GM12878 (cell line): ENCODE measurements at regions not wholly inside any gene's neighbourhood (a gene's known extent, or its start where the extent isn't known, plus 50 kb on each side); places are given as distances from the start of the nearest gene placed in this dataset.

Source experiments
- ATAC-seq: fragments of 200-7000 bp; cut with Tn5 transposase; 3 replicates; pipeline ENCODE4 v1.9.1; 2020; ENCODE audit warnings: mild to moderate bottlenecking, moderate library complexity
- BruUV-seq: library from RNA; stranded (reverse); fragments of 400-500 nt; replicated peaks from 2 replicates; lab custom pipeline; 2021; lab: Mats Ljungman, UMichigan
- CTCF ChIA-PET: fragments of 300-600 bp; sonication (Branson Sonifier 250); formaldehyde crosslinking; extraction: SDS; loops from one replicate; lab custom pipeline; 2021; ENCODE audit warnings: inconsistent platforms; lab: Yijun Ruan, JAX
- POLR2A ChIA-PET: fragments of 350-600 bp; formaldehyde crosslinking; extraction: SDS; loops from one replicate; lab custom pipeline; 2021; ENCODE audit warnings: inconsistent platforms; lab: Charles Lee
- RAD21 ChIA-PET: fragments of 300-600 bp; sonication (Branson Sonifier 250); formaldehyde crosslinking; loops from one replicate; lab custom pipeline; 2023; ENCODE audit warnings: antibody characterized with exemption; ENCODE audit not compliant: unreplicated experiment; lab: Charles Lee
- SMC1A ChIA-PET: fragments of 300-600 bp; sonication (Branson Sonifier 250); formaldehyde crosslinking; loops from one replicate; lab custom pipeline; 2023; ENCODE audit not compliant: unreplicated experiment, uncharacterized antibody; lab: Charles Lee
- DNase-seq: peaks from one replicate; pipeline ENCODE4 v3.0.0-alpha.2; 2011; ENCODE audit warnings: low read depth, low spot score
- FAIRE-seq: peaks from 3 replicates; lab custom pipeline; 2011; peaks lifted over from hg19 to GRCh38; lab: Jason Lieb, UNC
- H2AFZ ChIP-seq: 2 replicates; pipeline ENCODE4 v1.6.0; 2011; ENCODE audit warnings: low read depth, low read length, control low read depth; ENCODE audit not compliant: control insufficient read depth
- H3K27ac ChIP-seq: 2 replicates; pipeline ENCODE4 v1.5.1; 2011; ENCODE audit warnings: control low read depth; ENCODE audit not compliant: control insufficient read depth, insufficient read depth
- H3K27me3 ChIP-seq, 2 experiments: replicated peaks in 1 of 2; 2 replicates each; pipeline versions ENCODE4 v1.6.0 to v1.6.1; 2011; ENCODE audit warnings: low read length in 1 of 2; ENCODE audit not compliant: control insufficient read depth in 2 of 2, insufficient read depth in 2 of 2
- H3K36me3 ChIP-seq, 2 experiments: 2 replicates each; pipeline ENCODE4 v1.5.1; 2011; ENCODE audit warnings: low read length in 1 of 2; ENCODE audit not compliant: control insufficient read depth in 2 of 2, insufficient read depth in 2 of 2
- H3K4me1 ChIP-seq: 2 replicates; pipeline ENCODE4 v1.6.1; 2011; ENCODE audit warnings: mild to moderate bottlenecking, low read length, moderate library complexity, mixed read lengths; ENCODE audit not compliant: control insufficient read depth, insufficient read depth
- H3K4me2 ChIP-seq: 2 replicates; pipeline ENCODE4 v1.6.0; 2011; ENCODE audit warnings: control low read depth; ENCODE audit not compliant: control insufficient read depth, insufficient read depth
- H3K4me3 ChIP-seq: fragments of 200-600 bp; sonication (generic); 2 replicates; pipeline ENCODE4 v1.5.1; 2016
- H3K79me2 ChIP-seq: 2 replicates; pipeline ENCODE4 v1.6.0; 2011; ENCODE audit warnings: low read length; ENCODE audit not compliant: control insufficient read depth, insufficient read depth
- H3K9ac ChIP-seq: 2 replicates; pipeline ENCODE4 v1.8.0; 2011; ENCODE audit warnings: low read length, control low read depth, mixed read lengths; ENCODE audit not compliant: control insufficient read depth, insufficient read depth
- H3K9me3 ChIP-seq: replicated peaks from 3 replicates; pipeline ENCODE4 v1.5.1; 2011; ENCODE audit warnings: mild to moderate bottlenecking, low read length; ENCODE audit not compliant: control insufficient read depth, insufficient read depth
- H4K20me1 ChIP-seq: 2 replicates; pipeline ENCODE4 v1.6.0; 2011; ENCODE audit not compliant: control insufficient read depth, insufficient read depth
- ATF7 ChIP-seq: fragments of 450-650 bp; IDR thresholded peaks from 2 replicates; pipeline ENCODE4 v1.6.1; 2016; ENCODE audit warnings: low read depth, mild to moderate bottlenecking
- CHD2 ChIP-seq: IDR thresholded peaks from 2 replicates; pipeline ENCODE4 v1.6.1; 2011; ENCODE audit warnings: low read depth, low read length, improper control_type of control experiment, borderline replicate concordance
- HDAC2 ChIP-seq: fragments of 200-600 bp; sonication (generic); IDR thresholded peaks from 2 replicates; pipeline ENCODE4 v1.6.1; 2017
- HDGF ChIP-seq: fragments of 450-650 bp; IDR thresholded peaks from 2 replicates; pipeline ENCODE4 v1.6.1; 2016; ENCODE audit warnings: antibody characterized with exemption
- JUND ChIP-seq: IDR thresholded peaks from 2 replicates; pipeline ENCODE4 v1.6.1; 2012; ENCODE audit warnings: low read depth, mild to moderate bottlenecking, low read length, improper control_type of control experiment, moderate library complexity
- NFXL1 ChIP-seq: fragments of 450-650 bp; IDR thresholded peaks from 2 replicates; pipeline ENCODE4 v1.6.1; 2017; ENCODE audit warnings: antibody characterized with exemption, mild to moderate bottlenecking, borderline replicate concordance
- PAX5 ChIP-seq: IDR thresholded peaks from 2 replicates; pipeline ENCODE4 v1.6.1; 2011; ENCODE audit warnings: low read depth, low read length, borderline replicate concordance
- SIN3A ChIP-seq: IDR thresholded peaks from 2 replicates; pipeline ENCODE4 v1.6.1; 2012; ENCODE audit warnings: low read depth, low read length, improper control_type of control experiment
- SUZ12 ChIP-seq: fragments of 200-600 bp; sonication (generic); IDR thresholded peaks from one replicate; pipeline ENCODE4 v1.6.1; 2018; ENCODE audit warnings: antibody characterized with exemption, mild to moderate bottlenecking; ENCODE audit not compliant: unreplicated experiment
- TARDBP ChIP-seq: IDR thresholded peaks from 2 replicates; pipeline ENCODE4 v1.6.1; 2016; ENCODE audit warnings: borderline replicate concordance
- WRNIP1 ChIP-seq: IDR thresholded peaks from 2 replicates; pipeline ENCODE4 v1.6.1; 2011; ENCODE audit warnings: low read depth, low read length, improper control_type of control experiment, borderline replicate concordance
- ZNF384 ChIP-seq: IDR thresholded peaks from 2 replicates; pipeline ENCODE4 v1.6.1; 2012; ENCODE audit warnings: low read depth, mild to moderate bottlenecking, low read length, improper control_type of control experiment, borderline replicate concordance
- WGBS: methylation state at CpG from one replicate; pipeline ENCODE4 v1.1.6; 2016; ENCODE audit warnings: low lambda C conversion rate; ENCODE audit not compliant: insufficient replicate concordance, insufficient coverage; ENCODE audit errors: missing lambda C conversion rate; 5-methylcytosine and 5-hydroxymethylcytosine counted together
- in situ Hi-C: fragments of 300-500 bp; cut with MboI; formaldehyde crosslinking; loops from 9 replicates; pipeline ENCODE4 v1.14.3; 2018; ENCODE audit warnings: mixed read lengths
- intact Hi-C: fragments of 100-400 bp; cut with micrococcal nuclease; formaldehyde crosslinking; loops from one replicate; pipeline ENCODE4 v1.14.2; 2022; ENCODE audit not compliant: unreplicated experiment
- TF ChIP-seq, protein P1 (sequence below): IDR thresholded peaks from 2 replicates; pipeline ENCODE4 v1.6.1; 2011; ENCODE audit warnings: mild to moderate bottlenecking, low read depth, low read length, moderate library complexity; ENCODE audit not compliant: insufficient replicate concordance
- TF ChIP-seq, protein P2 (sequence below): fragments of 450-650 bp; IDR thresholded peaks from 2 replicates; pipeline ENCODE4 v1.6.1; 2017; ENCODE audit warnings: low read depth, mild to moderate bottlenecking, moderate library complexity
- TF ChIP-seq, protein P3 (sequence below): fragments of 450-650 bp; IDR thresholded peaks from 2 replicates; pipeline ENCODE4 v1.6.1; 2017; ENCODE audit warnings: borderline replicate concordance
- TF ChIP-seq, protein P4 (sequence below): IDR thresholded peaks from 2 replicates; pipeline ENCODE4 v1.6.1; 2011; ENCODE audit warnings: borderline replicate concordance, low read depth, mild to moderate bottlenecking, moderate library complexity, mixed read lengths, low read length; ENCODE audit not compliant: insufficient read depth; ENCODE audit errors: extremely low read length

DNA sequence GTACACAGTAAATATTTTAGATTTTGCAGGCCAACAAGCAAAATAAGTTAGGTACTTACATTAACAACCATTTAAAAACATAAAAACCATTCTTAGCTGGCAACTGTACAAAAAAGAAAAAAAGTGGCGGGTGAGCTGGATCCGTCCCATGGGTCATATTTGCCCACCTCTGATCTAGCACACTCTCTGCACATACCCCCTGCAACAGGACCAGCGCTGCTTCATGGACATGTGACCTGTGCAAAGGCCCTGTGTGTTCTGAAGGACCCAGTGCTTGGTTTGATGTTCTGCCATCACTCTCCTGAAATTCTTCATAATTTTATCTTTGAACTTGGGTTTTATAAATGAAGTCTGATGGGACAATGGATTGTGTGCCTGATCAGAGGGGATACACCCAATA is 72.5 kb upstream of the ACAN start (continued):
- TF ChIP-seq, protein P1, sequence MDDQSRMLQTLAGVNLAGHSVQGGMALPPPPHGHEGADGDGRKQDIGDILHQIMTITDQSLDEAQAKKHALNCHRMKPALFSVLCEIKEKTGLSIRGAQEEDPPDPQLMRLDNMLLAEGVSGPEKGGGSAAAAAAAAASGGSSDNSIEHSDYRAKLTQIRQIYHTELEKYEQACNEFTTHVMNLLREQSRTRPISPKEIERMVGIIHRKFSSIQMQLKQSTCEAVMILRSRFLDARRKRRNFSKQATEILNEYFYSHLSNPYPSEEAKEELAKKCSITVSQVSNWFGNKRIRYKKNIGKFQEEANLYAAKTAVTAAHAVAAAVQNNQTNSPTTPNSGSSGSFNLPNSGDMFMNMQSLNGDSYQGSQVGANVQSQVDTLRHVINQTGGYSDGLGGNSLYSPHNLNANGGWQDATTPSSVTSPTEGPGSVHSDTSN: no peak
- TF ChIP-seq TARDBP: no peak
- TF ChIP-seq, protein P2, sequence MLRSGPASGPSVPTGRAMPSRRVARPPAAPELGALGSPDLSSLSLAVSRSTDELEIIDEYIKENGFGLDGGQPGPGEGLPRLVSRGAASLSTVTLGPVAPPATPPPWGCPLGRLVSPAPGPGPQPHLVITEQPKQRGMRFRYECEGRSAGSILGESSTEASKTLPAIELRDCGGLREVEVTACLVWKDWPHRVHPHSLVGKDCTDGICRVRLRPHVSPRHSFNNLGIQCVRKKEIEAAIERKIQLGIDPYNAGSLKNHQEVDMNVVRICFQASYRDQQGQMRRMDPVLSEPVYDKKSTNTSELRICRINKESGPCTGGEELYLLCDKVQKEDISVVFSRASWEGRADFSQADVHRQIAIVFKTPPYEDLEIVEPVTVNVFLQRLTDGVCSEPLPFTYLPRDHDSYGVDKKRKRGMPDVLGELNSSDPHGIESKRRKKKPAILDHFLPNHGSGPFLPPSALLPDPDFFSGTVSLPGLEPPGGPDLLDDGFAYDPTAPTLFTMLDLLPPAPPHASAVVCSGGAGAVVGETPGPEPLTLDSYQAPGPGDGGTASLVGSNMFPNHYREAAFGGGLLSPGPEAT: no peak
- no peak for TF ChIP-seq SUZ12
- no peak for TF ChIP-seq WRNIP1

DNA sequence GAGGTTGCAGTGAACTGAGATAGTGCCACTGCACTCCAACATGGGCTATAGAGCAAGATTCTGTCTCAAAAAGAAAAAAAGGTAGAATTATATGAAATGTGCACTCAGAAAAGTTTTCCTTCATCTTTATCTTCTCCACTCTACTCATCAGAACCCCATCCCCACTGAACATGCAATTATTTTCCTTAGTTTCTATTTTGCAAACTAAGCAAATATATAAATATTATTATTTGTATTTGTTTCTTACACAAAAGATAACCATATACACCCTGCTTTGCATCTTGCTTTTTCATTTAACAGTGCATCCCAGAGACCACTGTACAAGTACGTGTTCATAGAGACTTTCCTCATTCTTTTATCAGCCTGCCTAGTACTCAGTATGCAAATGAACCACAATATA is 68.0 kb upstream of the ACAN start:
- Histone ChIP-seq H2AFZ (no peak overlapping the region), H3K79me2 (no peaks in the 10 kb centered on the region), H3K27me3 (peaks cover 0 to 1% of the 10 kb centered on the region in 2 experiments; a peak in 1 of 4 replicates), H3K36me3 (no peaks in the 10 kb centered on the region), H3K4me3 (no peak overlapping the region), H3K9ac (no peak overlapping the region), H3K4me2 (no peak overlapping the region), H4K20me1 (no peaks in the 10 kb centered on the region), H3K9me3 (no peaks in the 10 kb centered on the region), H3K27ac (no peak overlapping the region), H3K4me1 (no peaks in the 10 kb centered on the region)
- ChIA-PET POLR2A (no interaction called here), SMC1A (interaction anchor here (0.6 kb wide), 1 partner anchor 18 kb away, joined by 5 read pairs; no protein-coding TSS in a partner anchor), CTCF (no interaction called here), RAD21 (interaction anchor here (0.6 kb wide), 1 partner anchor 11 kb away, joined by 4 read pairs; no protein-coding TSS in a partner anchor)
- ATAC-seq (no peak), DNase-seq (no peak), FAIRE-seq (no peak)
- in situ Hi-C loops: no loop called here
- intact Hi-C loops: no loop called here
- WGBS: 0% methylated on average over 1 of the region's 1 CpG
- BruUV-seq: no TSS peak
- TF ChIP-seq, protein P3, sequence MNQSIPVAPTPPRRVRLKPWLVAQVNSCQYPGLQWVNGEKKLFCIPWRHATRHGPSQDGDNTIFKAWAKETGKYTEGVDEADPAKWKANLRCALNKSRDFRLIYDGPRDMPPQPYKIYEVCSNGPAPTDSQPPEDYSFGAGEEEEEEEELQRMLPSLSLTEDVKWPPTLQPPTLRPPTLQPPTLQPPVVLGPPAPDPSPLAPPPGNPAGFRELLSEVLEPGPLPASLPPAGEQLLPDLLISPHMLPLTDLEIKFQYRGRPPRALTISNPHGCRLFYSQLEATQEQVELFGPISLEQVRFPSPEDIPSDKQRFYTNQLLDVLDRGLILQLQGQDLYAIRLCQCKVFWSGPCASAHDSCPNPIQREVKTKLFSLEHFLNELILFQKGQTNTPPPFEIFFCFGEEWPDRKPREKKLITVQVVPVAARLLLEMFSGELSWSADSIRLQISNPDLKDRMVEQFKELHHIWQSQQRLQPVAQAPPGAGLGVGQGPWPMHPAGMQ: no peak
- TF ChIP-seq, protein P4, sequence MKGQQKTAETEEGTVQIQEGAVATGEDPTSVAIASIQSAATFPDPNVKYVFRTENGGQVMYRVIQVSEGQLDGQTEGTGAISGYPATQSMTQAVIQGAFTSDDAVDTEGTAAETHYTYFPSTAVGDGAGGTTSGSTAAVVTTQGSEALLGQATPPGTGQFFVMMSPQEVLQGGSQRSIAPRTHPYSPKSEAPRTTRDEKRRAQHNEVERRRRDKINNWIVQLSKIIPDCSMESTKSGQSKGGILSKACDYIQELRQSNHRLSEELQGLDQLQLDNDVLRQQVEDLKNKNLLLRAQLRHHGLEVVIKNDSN: no peak
- no peak for TF ChIP-seq PAX5
- TF ChIP-seq JUND: no peak
- TF ChIP-seq ZNF384: no peak
- TF ChIP-seq NFXL1: no peak
- no peak for TF ChIP-seq ATF7
- TF ChIP-seq, protein P1: no peak
- TF ChIP-seq HDGF: no peak
- TF ChIP-seq CHD2: no peak
- no peak for TF ChIP-seq HDAC2
- no peak for TF ChIP-seq SIN3A
